CD4-positive, alpha-beta T cell (primary cell): ENCODE measurements at regions not wholly inside any gene's neighbourhood (a gene's known extent, or its start where the extent isn't known, plus 50 kb on each side); places are given as distances from the start of the nearest gene placed in this dataset.

Source experiments
- ATAC-seq: fragments of 200-7000 bp; cut with Tn5 transposase; one replicate; pipeline ENCODE4 v1.10.0; 2022; ENCODE audit warnings: mild to moderate bottlenecking; ENCODE audit not compliant: poor library complexity
- CTCF ChIA-PET: fragments of 350-600 bp; sonication (Branson Sonifier 250); formaldehyde crosslinking; loops from one replicate; lab custom pipeline; 2021; ENCODE audit warnings: antibody characterized with exemption, inconsistent platforms; lab: Charles Lee
- POLR2A ChIA-PET: fragments of 350-600 bp; sonication (Branson Sonifier 250); formaldehyde crosslinking; loops from one replicate; lab custom pipeline; 2021; ENCODE audit warnings: antibody characterized with exemption, inconsistent platforms; lab: Charles Lee
- DNase-seq, 14 experiments: peaks; one replicate each; pipeline ENCODE4 v3.0.0-alpha.2; 2013 to 2020; ENCODE audit warnings: mixed read lengths in 2 of 14
- H3K27ac ChIP-seq, 2 donors: one replicate each; pipeline versions ENCODE4 v1.5.1 to v1.7.0; 2013; ENCODE audit warnings: low read length in 2 of 2, low read depth in 1 of 2, mild to moderate bottlenecking in 1 of 2
- H3K27me3 ChIP-seq, 2 experiments: 1 replicate in 1 of 2; 2 replicates in 1 of 2; pipeline versions ENCODE4 v1.6.1 to v1.7.0; 2013; ENCODE audit warnings: low read length in 2 of 2, control low read depth in 1 of 2, mild to moderate bottlenecking in 1 of 2, moderate library complexity in 1 of 2; ENCODE audit not compliant: insufficient read depth in 2 of 2, control insufficient read depth in 1 of 2
- H3K36me3 ChIP-seq: one replicate; pipeline ENCODE4 v1.6.1; 2013; ENCODE audit warnings: low read length, control low read depth; ENCODE audit not compliant: insufficient read depth
- H3K4me1 ChIP-seq: one replicate; pipeline ENCODE4 v1.6.1; 2013; ENCODE audit warnings: low read length, control low read depth; ENCODE audit not compliant: insufficient read depth
- H3K4me3 ChIP-seq: one replicate; pipeline ENCODE4 v1.5.1; 2013; ENCODE audit warnings: mild to moderate bottlenecking, low read length, moderate library complexity
- H3K9me3 ChIP-seq, 2 experiments: 1 replicate in 1 of 2; 2 replicates in 1 of 2; pipeline versions ENCODE4 v1.6.1 to v1.7.0; 2013; ENCODE audit warnings: low read length in 2 of 2, mild to moderate bottlenecking in 2 of 2, control low read depth in 1 of 2, moderate library complexity in 1 of 2; ENCODE audit not compliant: control insufficient read depth in 1 of 2, insufficient read depth in 1 of 2
- H3K27ac Mint-ChIP-seq: one replicate; pipeline ENCODE4 v1.8.0; 2020; ENCODE audit warnings: mixed read lengths
- H3K27me3 Mint-ChIP-seq: one replicate; pipeline ENCODE4 v1.8.0; 2021; ENCODE audit warnings: mixed read lengths
- H3K36me3 Mint-ChIP-seq: one replicate; pipeline ENCODE4 v1.8.0; 2021; ENCODE audit warnings: low read depth, mixed read lengths
- H3K4me1 Mint-ChIP-seq: one replicate; pipeline ENCODE4 v1.8.0; 2021; ENCODE audit warnings: low read depth, mixed read lengths
- H3K4me3 Mint-ChIP-seq: one replicate; pipeline ENCODE4 v1.8.0; 2020; ENCODE audit warnings: mild to moderate bottlenecking, mixed read lengths
- H3K9me3 Mint-ChIP-seq: one replicate; pipeline ENCODE4 v1.8.0; 2020; ENCODE audit warnings: mixed read lengths
- intact Hi-C, 2 experiments: fragments of 100-400 bp; cut with DNase I in 1 of 2; cut with micrococcal nuclease in 1 of 2; formaldehyde crosslinking; loops; one replicate each; pipeline versions ENCODE4 v1.15.1 to v1.9.0; 2023 to 2025; cut with DNase I, micrococcal nuclease
- TF ChIP-seq, protein P1 (sequence below): fragments of 200-600 bp; IDR thresholded peaks from one replicate; pipeline ENCODE4 v1.8.0; 2022; ENCODE audit warnings: antibody characterized with exemption, mild to moderate bottlenecking

DNA sequence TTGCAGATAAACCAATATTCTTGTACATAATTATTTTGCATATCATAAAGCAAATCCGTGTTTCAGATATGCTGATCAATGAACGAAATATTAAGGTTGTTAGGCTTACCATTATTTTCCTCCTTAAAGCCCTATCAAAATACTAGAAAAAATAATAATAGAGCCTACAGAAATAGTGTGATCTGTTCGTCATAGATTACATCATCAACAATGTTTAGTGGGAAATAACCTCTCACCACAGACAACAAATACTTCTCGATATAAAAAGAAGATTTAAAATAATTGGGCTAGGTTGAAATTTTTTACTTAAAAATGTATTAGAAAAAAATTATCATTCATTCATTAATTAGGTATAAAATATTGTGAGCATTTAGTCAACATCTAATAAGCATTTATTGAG, 71.0 kb upstream of the ADCY2 start:
- Mint-ChIP-seq H3K36me3 (no peaks in the 10 kb centered on the region), H3K4me3 (no peak overlapping the region), H3K9me3 (no peaks in the 10 kb centered on the region), H3K27ac (no peak overlapping the region), H3K27me3 (peaks cover 12% of the 10 kb centered on the region), H3K4me1 (no peaks in the 10 kb centered on the region)
- ATAC-seq (no peak), DNase-seq (no peak)
- Histone ChIP-seq H3K27me3 (no peaks in the 10 kb centered on the region), H3K4me3 (no peak overlapping the region), H3K4me1 (no peaks in the 10 kb centered on the region), H3K9me3 (no peaks in the 10 kb centered on the region), H3K27ac (no peak overlapping the region), H3K36me3 (no peaks in the 10 kb centered on the region)
- POLR2A ChIA-PET = no interaction called here
- TF ChIP-seq, protein P1, sequence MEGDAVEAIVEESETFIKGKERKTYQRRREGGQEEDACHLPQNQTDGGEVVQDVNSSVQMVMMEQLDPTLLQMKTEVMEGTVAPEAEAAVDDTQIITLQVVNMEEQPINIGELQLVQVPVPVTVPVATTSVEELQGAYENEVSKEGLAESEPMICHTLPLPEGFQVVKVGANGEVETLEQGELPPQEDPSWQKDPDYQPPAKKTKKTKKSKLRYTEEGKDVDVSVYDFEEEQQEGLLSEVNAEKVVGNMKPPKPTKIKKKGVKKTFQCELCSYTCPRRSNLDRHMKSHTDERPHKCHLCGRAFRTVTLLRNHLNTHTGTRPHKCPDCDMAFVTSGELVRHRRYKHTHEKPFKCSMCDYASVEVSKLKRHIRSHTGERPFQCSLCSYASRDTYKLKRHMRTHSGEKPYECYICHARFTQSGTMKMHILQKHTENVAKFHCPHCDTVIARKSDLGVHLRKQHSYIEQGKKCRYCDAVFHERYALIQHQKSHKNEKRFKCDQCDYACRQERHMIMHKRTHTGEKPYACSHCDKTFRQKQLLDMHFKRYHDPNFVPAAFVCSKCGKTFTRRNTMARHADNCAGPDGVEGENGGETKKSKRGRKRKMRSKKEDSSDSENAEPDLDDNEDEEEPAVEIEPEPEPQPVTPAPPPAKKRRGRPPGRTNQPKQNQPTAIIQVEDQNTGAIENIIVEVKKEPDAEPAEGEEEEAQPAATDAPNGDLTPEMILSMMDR = no peak
- CTCF ChIA-PET = no interaction called here
- intact Hi-C loops = no loop called here

DNA sequence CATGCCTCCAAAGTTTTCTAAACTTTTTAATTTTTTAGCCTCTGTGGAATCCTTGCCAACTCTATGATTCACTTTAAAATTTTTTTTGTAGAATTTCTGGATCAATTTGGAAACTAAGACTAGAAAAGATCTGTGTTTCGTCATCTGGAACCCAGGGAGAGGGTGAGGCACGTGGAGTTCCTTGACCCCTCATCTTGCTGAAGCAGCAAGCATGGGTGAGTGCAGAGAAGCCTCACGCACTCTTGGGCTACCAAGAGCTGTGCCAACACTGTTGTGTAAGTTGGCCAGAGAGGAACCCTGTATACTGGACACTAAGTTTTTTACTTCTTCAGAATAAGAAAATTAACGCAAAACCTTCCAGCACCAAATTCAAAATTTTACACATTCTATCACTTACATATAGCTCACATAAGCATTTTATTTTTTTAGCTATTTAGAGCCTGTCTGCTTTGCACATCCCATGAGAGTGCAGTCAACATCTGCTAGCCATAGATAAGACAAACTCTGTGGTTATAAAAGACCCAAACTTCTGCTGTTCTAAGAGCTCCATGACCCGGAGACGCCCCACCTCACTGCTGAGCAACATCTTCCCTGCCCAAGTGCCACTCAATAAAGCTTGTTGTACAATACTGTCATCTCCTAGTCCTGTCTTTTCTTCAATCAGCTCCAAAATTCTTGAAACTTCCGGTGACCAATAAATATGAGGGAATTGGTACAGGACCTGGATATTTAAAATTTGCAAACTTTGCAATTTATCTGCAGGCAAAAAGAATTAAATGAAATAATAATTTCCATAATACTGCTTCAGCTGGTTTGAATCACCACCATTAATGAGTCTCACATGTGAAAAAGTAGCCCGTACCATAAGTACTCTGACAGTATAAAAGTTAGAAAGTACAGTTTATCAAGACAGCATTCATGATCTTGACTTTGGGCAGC, 69.7 kb upstream of the ADCY2 start:
- Histone ChIP-seq H3K4me3 (no peak overlapping the region), H3K27ac (no peak overlapping the region), H3K27me3 (no peaks in the 10 kb centered on the region), H3K4me1 (no peaks in the 10 kb centered on the region), H3K9me3 (no peaks in the 10 kb centered on the region), H3K36me3 (no peaks in the 10 kb centered on the region)
- Mint-ChIP-seq H3K4me1 (no peaks in the 10 kb centered on the region), H3K9me3 (no peaks in the 10 kb centered on the region), H3K27ac (no peak overlapping the region), H3K36me3 (no peaks in the 10 kb centered on the region), H3K4me3 (no peak overlapping the region), H3K27me3 (peaks cover 7% of the 10 kb centered on the region)
- ChIA-PET POLR2A (no interaction called here), CTCF (no interaction called here)
- ATAC-seq (no peak), DNase-seq (no peak)
- TF ChIP-seq, protein P1 = no peak
- intact Hi-C loops = no loop called here

DNA sequence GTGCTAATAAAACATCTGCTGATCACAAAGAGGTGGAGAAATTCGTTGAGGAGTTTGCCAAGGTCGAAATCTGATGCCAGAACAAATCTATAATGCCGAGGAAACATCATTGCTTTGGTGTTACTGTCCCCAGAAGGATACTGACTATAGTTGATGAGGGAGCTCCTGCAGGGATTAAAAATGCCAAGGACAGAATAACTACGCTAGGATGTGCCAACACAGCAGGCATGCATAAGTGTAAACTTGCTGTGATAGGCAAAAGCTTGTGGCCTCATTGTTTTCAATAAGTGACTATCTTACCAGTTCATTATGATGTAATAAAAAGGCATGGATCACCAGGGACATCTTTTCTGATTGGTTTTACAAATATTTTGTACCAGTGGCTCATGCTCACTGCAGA, 66.8 kb upstream of the ADCY2 start:
- DNase-seq = no peak
- TF ChIP-seq, protein P1 = no peak
- Mint-ChIP-seq H3K27ac (no peak overlapping the region), H3K4me1 (no peaks in the 10 kb centered on the region), H3K36me3 (no peaks in the 10 kb centered on the region), H3K4me3 (no peak overlapping the region), H3K27me3 (no peaks in the 10 kb centered on the region), H3K9me3 (peaks cover 3% of the 10 kb centered on the region)
- Histone ChIP-seq H3K9me3 (no peaks in the 10 kb centered on the region), H3K4me1 (no peaks in the 10 kb centered on the region), H3K4me3 (no peak overlapping the region), H3K36me3 (no peaks in the 10 kb centered on the region), H3K27me3 (no peaks in the 10 kb centered on the region), H3K27ac (no peak overlapping the region)
- CTCF ChIA-PET = no interaction called here
- no peak for ATAC-seq
- POLR2A ChIA-PET = no interaction called here
- intact Hi-C loops = no loop called here
